ENCODE measurements at regions not wholly inside any gene's neighbourhood (a gene's known extent, or its start where the extent isn't known, plus 50 kb on each side); places are given as distances from the start of the nearest gene placed in this dataset.

GRCh38 chr1:34270181-34270580 is 93.5 kb downstream of the C1orf94 start:
- DNase-seq: no peak

DNA sequence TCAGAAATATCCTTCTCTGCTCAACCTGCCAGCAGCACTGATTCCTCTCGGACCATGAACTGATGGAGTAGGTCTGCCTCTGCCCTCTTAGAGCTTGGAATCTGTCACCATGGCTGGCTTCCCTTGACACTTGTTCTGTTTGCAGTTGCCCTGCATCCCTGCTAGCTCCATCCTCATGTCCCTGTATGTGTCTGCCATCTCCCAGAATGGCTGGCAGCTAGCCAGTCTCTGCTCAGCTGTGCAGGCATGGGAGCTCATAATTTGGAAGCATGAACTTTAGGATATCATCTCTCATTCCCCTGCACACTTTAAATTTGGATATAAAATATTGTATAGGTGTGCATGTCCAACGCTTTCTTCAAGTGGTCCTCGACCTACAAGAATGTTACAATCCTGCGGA is 95.4 kb downstream of the C1orf94 start:
- no peak for DNase-seq

- DNase-seq: no peak
These were observed 98.4 kb downstream of the C1orf94 start for GRCh38 chr1:34275150-34275549.

DNA sequence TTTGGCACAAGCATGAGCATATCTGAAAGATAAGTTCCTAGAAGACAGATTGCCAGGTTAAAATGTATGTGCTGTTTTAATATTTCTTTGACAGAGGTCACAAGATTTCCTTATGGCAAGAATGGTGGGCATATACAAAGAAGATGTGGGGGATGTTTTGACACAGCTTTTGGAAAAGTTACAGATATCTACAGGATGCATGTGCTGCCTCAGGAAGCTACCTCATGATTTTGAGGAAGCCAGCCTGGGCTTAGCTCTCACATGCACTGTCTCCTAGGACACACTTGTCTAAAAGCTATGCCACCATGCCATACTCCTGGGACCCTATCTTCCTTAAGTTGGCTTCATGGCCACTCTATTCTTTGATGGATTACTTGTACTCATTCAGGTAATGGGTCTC is 99.9 kb downstream of the C1orf94 start:
- DNase-seq: no peak

GRCh38 chr1:34277150-34277549 is 100.4 kb downstream of the C1orf94 start:
- DNase-seq: no peak

DNA sequence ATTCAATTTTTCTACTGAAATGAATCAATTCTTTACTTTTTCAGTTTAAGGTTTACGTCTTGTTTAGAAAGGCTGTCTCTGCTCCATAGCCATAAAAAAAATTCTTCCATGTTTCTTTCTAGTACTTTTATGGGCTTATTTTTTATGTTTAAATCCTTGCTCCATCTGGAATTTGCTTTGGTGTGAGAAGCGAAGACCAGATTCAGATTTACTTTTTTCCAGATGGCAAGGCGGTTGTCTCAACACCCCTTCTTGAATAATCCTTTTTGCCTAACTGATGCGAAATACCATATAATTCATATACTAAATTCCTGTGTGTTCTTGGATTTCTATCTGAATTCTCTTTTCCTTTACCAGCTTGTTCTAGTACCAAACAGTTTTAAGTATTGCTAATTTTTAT is 101.5 kb downstream of the C1orf94 start:
- no peak for DNase-seq

GRCh38 chr1:34279971-34280370 is 103.3 kb downstream of the C1orf94 start:
- no peak for DNase-seq

GRCh38 chr1:34280509-34280908 is 103.8 kb downstream of the C1orf94 start:
- no peak for DNase-seq

DNA sequence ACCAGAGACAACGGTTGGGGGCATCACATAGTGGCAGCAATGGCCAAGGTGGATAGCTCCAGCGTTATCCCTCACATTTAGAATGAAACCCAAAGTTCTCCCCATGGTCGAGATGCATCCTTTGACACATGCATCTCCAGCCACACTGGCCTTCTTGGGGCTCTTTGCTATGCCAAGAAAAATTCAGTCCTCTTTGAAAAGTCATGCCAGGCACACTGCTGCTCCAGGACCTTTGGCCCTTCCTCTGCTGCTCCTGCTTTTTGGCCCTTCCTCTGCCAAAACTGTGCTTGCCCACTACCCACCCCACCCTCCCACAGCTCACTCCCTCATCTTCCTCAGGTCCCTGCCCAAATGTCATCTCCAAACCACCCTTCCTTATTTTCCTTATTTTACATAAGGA is 106.4 kb downstream of the C1orf94 start:
- no peak for DNase-seq

GRCh38 chr1:34286511-34286910 is 109.8 kb downstream of the C1orf94 start:
- DNase-seq: no peak

DNA sequence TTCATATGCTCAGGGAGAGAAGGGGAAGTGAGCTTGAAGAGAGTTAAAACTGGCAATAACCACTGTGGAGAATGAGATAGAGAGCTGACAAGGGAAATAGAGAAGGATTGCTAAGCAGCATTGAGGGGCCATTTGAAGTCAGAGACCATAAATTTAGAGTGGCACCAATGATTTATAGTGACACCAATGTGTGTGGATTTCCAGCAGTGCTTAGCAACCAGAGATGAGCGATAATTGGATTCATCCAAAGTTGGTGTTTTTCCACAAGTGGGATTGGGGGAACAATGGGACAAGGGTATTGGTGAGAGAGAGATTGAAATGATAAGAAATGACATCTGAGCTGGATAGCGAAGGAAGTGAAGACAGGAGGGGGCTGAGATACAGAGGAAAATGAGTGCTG is 114.1 kb downstream of the C1orf94 start:
- DNase-seq: no peak

GRCh38 chr1:34292472-34292871 is 115.8 kb downstream of the C1orf94 start:
- no peak for DNase-seq

GRCh38 chr1:34296059-34296458 is 119.4 kb downstream of the C1orf94 start:
- DNase-seq: no peak

- no peak for DNase-seq
These were observed 126.1 kb downstream of the C1orf94 start for GRCh38 chr1:34302798-34303197.

- no peak for DNase-seq
These were observed 126.5 kb downstream of the C1orf94 start for GRCh38 chr1:34303218-34303617.

DNA sequence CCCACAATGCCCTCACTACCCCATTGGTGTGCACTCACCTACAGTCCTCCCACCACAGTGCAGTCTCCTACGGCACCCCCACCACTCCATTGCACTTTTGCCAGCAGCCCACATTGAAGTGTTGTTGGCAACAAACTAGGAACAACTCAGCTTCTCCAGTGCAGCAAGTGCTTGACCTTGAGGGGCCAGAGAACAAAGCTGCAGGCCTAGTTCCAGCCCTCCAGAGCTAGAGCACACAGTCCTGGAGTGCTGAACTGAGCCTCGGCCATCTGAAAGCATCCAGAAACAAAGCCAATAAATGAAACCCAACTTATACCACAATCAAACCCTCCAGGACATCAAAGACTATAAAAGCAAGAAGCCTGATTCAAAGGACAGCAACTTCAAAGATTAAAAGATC is 129.9 kb downstream of the C1orf94 start:
- DNase-seq: no peak

DNA sequence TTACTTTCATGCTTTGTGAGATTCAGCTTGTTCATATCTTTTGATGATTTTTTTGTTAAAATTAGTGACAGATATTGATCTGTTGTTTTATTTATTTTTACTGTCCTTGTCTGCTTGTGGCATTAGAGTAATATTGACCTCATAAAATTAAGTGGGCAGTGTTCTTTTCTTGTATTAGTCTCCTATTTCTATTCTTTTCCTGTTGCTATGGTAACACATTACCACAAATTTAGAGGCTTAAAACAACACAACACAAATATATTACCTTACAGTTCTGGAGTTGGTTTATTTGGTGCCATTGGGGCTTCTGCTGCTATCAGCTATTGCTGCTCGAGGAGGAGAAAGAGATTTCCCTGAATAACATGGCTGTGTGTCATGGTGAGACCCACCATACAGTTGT is 135.7 kb downstream of the C1orf94 start:
- DNase-seq: no peak

GRCh38 chr1:34315974-34316373 is 139.3 kb downstream of the C1orf94 start:
- DNase-seq: no peak

GRCh38 chr1:34316773-34317172 is 140.1 kb downstream of the C1orf94 start:
- no peak for DNase-seq

- no peak for DNase-seq
These were observed 142.5 kb downstream of the C1orf94 start for GRCh38 chr1:34319218-34319617.

- DNase-seq: no peak
These were observed 143.5 kb downstream of the C1orf94 start for GRCh38 chr1:34320053-34320669.

DNA sequence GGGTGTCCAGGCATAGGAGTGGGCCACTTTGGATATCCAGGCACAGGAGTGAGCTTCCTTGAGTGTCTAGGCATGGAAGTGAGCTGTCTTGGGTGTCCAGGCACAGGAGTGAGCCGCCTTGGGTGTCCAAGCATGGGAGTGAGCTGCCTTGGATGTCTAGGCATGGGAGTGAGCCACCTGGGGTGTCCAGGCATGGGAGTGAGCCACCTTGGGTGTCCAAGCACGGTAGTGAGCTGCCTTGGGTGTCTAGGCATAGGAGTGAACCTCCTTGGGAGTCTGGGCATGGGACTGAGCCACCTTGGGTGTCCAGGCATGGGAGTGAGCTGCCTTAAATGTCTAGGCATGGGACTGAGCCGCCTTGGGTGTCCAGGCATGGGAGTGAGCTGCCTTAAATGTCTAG is 146.3 kb downstream of the C1orf94 start:
- DNase-seq: no peak

DNA sequence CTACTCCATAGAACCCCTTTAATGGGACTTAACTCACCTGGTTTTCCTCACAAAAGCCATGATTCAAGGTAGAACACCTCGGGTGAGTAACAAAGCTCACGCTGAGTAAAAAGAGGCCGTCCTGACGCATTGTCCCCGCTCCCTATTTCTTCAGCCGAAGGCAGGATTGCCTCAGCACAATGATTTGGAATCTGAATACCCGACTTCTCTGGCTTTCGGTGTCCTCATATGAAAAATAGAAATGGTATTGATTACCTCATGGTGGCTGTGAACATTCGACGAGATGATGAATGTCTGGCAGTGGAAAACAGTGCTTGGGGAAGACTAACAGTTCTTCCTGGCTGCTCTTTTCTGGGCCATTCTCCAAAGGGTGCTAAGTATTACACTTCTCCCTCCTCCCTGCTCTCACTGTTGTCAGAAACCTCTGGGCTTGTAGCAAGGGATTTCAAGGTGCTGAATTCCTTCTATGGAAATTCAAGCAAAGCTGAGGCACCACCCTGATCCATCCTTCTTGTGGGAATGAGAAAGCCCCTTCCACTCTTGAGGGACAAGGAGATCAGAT is 148.3 kb downstream of the C1orf94 start:
- no peak for DNase-seq

- no peak for DNase-seq
These were observed 151.6 kb downstream of the C1orf94 start for GRCh38 chr1:34328281-34328799.

GRCh38 chr1:34330061-34330460 is 153.4 kb downstream of the C1orf94 start:
- DNase-seq: no peak
